HG03457 (cell line): ENCODE measurements at regions not wholly inside any gene's neighbourhood (a gene's known extent, or its start where the extent isn't known, plus 50 kb on each side); places are given as distances from the start of the nearest gene placed in this dataset.

ENCODE experiments used
- ATAC-seq: cut with Tn5 transposase; IDR thresholded peaks from one replicate; pipeline ENCODE4 v1.9.1; 2021; ENCODE audit warnings: moderate number of reproducible peaks; ENCODE audit not compliant: unreplicated experiment

DNA sequence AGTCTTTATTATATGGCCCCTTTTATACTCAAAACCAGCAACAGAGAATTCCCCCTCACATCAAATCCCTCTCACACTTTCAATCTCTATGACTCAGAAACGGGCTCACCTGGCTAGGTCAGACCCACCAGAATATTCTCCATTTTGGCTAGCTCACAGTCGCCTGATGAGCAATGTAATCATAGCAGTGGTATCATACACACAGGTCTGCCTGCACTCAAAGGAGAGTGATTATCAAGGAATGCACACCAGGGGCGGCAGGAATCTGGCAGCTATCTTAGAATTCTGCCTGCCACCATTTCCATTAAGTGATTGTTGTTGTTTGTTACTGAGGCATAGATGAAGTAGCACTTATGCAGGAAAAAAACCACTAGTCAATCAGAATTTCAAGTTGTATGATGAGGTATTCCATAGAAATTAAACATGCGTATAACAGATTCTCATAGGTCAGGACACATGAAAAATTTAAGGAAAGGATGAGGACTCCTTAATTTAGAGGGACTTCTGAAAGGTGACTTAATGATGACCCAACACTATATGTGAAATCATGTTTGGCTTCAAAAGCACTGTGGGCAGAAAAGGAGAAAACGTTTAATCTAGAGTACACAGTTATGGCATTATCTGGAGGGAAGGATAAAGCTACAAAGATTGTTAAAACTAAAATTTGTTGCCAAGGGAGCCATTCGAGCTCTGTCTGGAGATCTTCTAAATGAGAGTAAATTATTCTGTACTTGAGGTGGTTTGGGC, 185.8 kb upstream of the DDI1 start:
- no peak for ATAC-seq

DNA sequence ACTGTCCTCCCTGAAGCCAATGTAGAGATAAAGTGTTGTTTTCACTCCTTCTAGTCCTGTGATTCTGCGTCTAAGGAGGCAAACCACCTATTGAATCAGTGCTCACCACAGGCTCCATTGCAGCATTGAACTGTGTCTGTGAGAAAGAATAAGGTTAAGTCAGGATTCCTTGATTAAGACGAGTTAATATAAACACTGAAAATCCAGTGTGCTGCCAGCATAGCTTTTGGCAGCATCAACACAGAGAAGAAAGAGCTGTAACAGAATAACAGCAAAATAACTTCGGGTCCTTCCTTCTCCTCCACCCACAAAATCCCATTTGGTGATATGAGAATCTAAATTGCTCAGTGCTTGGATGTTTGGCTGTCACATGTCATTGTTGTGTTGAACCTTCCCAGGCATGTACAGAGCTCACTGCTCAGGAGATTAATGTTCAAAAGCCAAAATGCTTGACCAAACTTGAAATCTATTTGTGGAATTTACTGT, 185.2 kb upstream of the DDI1 start:
- no peak for ATAC-seq
